Panc1 (cell line): ENCODE measurements at regions not wholly inside any gene's neighbourhood (a gene's known extent, or its start where the extent isn't known, plus 50 kb on each side); places are given as distances from the start of the nearest gene placed in this dataset.

ENCODE experiments used
- ATAC-seq: fragments of 200-7000 bp; cut with Tn5 transposase; 2 replicates; pipeline ENCODE4 v1.9.1; 2020; ENCODE audit warnings: mild to moderate bottlenecking, moderate library complexity
- BruUV-seq: library from RNA; stranded (reverse); fragments of 400-500 nt; replicated peaks from 2 replicates; lab custom pipeline; 2021; lab: Mats Ljungman, UMichigan
- CTCF ChIA-PET: fragments of 300-600 bp; sonication (Branson Sonifier 250); formaldehyde crosslinking; loops from one replicate; lab custom pipeline; 2022; ENCODE audit warnings: antibody characterized with exemption; lab: Charles Lee
- POLR2A ChIA-PET: fragments of 300-600 bp; sonication (Branson Sonifier 250); formaldehyde crosslinking; loops from one replicate; lab custom pipeline; 2022; ENCODE audit warnings: antibody characterized with exemption; lab: Charles Lee
- DNase-seq: peaks from one replicate; pipeline ENCODE4 v3.0.0-alpha.2; 2010; ENCODE audit warnings: low read depth, low spot score
- H3K27ac ChIP-seq: 2 replicates; pipeline ENCODE4 v1.5.1; 2011; ENCODE audit warnings: mild to moderate bottlenecking, low read length, inconsistent platforms
- H3K27me3 ChIP-seq: fragments of 200-500 bp; sonication (Bioruptor generic); 2 replicates; pipeline ENCODE4 v1.6.0; 2014; ENCODE audit warnings: low read length, inconsistent platforms; ENCODE audit not compliant: control insufficient read depth, insufficient read depth
- H3K36me3 ChIP-seq: fragments of 200-500 bp; sonication (Bioruptor generic); 2 replicates; pipeline ENCODE4 v1.5.1; 2014; ENCODE audit warnings: inconsistent platforms, mild to moderate bottlenecking, low read length, moderate library complexity; ENCODE audit not compliant: control insufficient read depth, insufficient read depth
- H3K4me1 ChIP-seq: 2 replicates; pipeline ENCODE4 v1.5.1; 2011; ENCODE audit warnings: inconsistent platforms, mild to moderate bottlenecking, low read length, moderate library complexity; ENCODE audit not compliant: control insufficient read depth, insufficient read depth
- H3K4me3 ChIP-seq, 2 experiments: 2 replicates each; pipeline ENCODE4 v1.5.1; 2011 to 2012; ENCODE audit warnings: low read depth in 2 of 2, low read length in 2 of 2, mild to moderate bottlenecking in 2 of 2, inconsistent platforms in 1 of 2, moderate library complexity in 1 of 2
- H3K9me3 ChIP-seq: fragments of 200-500 bp; sonication (Bioruptor generic); 2 replicates; pipeline ENCODE4 v1.5.1; 2014; ENCODE audit warnings: low read depth, mild to moderate bottlenecking, inconsistent platforms, low read length, moderate library complexity; ENCODE audit not compliant: control insufficient read depth, insufficient read depth
- POLR2AphosphoS5 ChIP-seq: IDR thresholded peaks from 2 replicates; pipeline ENCODE4 v1.6.1; 2012; ENCODE audit warnings: mild to moderate bottlenecking, low read depth, low read length, moderate library complexity
- REST ChIP-seq, 2 experiments: IDR thresholded peaks; 2 replicates each; pipeline ENCODE4 v1.6.1; 2011 to 2012; ENCODE audit warnings: low read depth in 2 of 2, control low read depth in 1 of 2, low read length in 1 of 2, mild to moderate bottlenecking in 1 of 2, moderate library complexity in 1 of 2; ENCODE audit not compliant: insufficient read depth in 1 of 2
- SIN3A ChIP-seq: IDR thresholded peaks from 2 replicates; pipeline ENCODE4 v1.6.1; 2012; ENCODE audit warnings: low read depth, mild to moderate bottlenecking, low read length, moderate library complexity, borderline replicate concordance; ENCODE audit not compliant: insufficient read depth
- TCF7L2 ChIP-seq: IDR thresholded peaks from 2 replicates; pipeline ENCODE4 v1.6.1; 2011; ENCODE audit warnings: mild to moderate bottlenecking, low read depth, low read length, inconsistent platforms
- in situ Hi-C: cut with HindIII; loops from 2 replicates; pipeline ENCODE4 v1.10.0; 2016; ENCODE audit warnings: low sequenced_read_pairs, low pct_unique_long_range_greater_than_20kb
- intact Hi-C: fragments of 100-400 bp; cut with micrococcal nuclease; formaldehyde crosslinking; loops from one replicate; pipeline ENCODE4 v1.10.0; 2022; ENCODE audit not compliant: unreplicated experiment
- TF ChIP-seq, protein P1 (sequence below): fragments of 450-650 bp; IDR thresholded peaks from 2 replicates; pipeline ENCODE4 v1.5.1; 2017; ENCODE audit warnings: mild to moderate bottlenecking

DNA sequence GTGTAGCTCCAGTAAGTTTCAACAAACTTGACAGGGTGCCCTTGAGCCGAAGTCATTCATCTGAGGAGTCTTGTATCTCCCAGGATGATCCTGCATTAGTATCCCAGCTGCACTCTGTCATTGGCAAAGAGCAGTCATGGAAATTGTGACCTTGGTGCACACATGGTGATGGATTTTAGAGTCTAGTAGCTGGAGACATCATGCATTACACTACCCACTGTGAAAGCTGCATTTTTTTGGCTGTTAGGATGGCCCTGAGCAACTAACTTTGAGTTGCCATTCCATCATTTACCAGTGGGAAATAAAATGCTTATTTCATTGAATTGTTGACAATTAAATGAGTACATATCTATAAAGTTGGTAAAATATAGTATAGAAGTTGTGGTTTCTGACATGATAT lies 552.6 kb upstream of the CBLB start:
- POLR2A ChIA-PET: no interaction called here
- intact Hi-C loops: no loop called here
- BruUV-seq: no TSS peak

GRCh38 chr3:106421909-106422308 lies 553.1 kb upstream of the CBLB start:
- TF ChIP-seq, protein P1, sequence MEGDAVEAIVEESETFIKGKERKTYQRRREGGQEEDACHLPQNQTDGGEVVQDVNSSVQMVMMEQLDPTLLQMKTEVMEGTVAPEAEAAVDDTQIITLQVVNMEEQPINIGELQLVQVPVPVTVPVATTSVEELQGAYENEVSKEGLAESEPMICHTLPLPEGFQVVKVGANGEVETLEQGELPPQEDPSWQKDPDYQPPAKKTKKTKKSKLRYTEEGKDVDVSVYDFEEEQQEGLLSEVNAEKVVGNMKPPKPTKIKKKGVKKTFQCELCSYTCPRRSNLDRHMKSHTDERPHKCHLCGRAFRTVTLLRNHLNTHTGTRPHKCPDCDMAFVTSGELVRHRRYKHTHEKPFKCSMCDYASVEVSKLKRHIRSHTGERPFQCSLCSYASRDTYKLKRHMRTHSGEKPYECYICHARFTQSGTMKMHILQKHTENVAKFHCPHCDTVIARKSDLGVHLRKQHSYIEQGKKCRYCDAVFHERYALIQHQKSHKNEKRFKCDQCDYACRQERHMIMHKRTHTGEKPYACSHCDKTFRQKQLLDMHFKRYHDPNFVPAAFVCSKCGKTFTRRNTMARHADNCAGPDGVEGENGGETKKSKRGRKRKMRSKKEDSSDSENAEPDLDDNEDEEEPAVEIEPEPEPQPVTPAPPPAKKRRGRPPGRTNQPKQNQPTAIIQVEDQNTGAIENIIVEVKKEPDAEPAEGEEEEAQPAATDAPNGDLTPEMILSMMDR: no peak
- no peak for TF ChIP-seq TCF7L2
- no peak for TF ChIP-seq POLR2AphosphoS5
- no peak for TF ChIP-seq REST (IDR thresholded peaks at IDR 0.05; ENCODE audit: insufficient read depth in 1 of 2, low read depth in 2 of 2, low read length in 1 of 2)
- TF ChIP-seq SIN3A: no peak
- H3K36me3 ChIP-seq: no peaks in the 10 kb centered on the region
- no peaks in the 10 kb centered on the region for H3K4me1 ChIP-seq
- no TSS peak for BruUV-seq
- intact Hi-C loops: no loop called here
- no peaks in the 10 kb centered on the region for H3K9me3 ChIP-seq
- H3K4me3 ChIP-seq: no peak overlapping the region
- ChIA-PET CTCF (no interaction called here), POLR2A (no interaction called here)
- H3K27me3 ChIP-seq: no peaks in the 10 kb centered on the region
- no peak for ATAC-seq
- in situ Hi-C loops: no loop called here
- H3K27ac ChIP-seq: no peak overlapping the region
- no peak for DNase-seq

More for the DNA sequence above, 552.6 kb upstream of the CBLB start:
- H3K27me3 ChIP-seq: no peaks in the 10 kb centered on the region
- in situ Hi-C loops: no loop called here
- H3K36me3 ChIP-seq: no peaks in the 10 kb centered on the region
- no peak overlapping the region for H3K4me3 ChIP-seq
- no peaks in the 10 kb centered on the region for H3K9me3 ChIP-seq
- TF ChIP-seq SIN3A: no peak
- no peak for TF ChIP-seq TCF7L2
- no peak for TF ChIP-seq POLR2AphosphoS5
- TF ChIP-seq, protein P1: no peak
- no peak overlapping the region for H3K27ac ChIP-seq
- no peaks in the 10 kb centered on the region for H3K4me1 ChIP-seq
- CTCF ChIA-PET: no interaction called here
- DNase-seq (no peak), ATAC-seq (no peak)
